Stimulated activated naive CD8-positive, alpha-beta T cell treated with anti-CD3 and anti-CD28 coated beads, Interleukin-15, amount 100 ng/mL, for 72 hours (primary cell): ENCODE measurements at regions not wholly inside any gene's neighbourhood (a gene's known extent, or its start where the extent isn't known, plus 50 kb on each side); places are given as distances from the start of the nearest gene placed in this dataset.

Experiments used
- ATAC-seq: fragments of 150-1000 bp; cut with Tn5 transposase; 2 replicates; pipeline ENCODE4 v1.10.0; 2021; ENCODE audit warnings: mild to moderate bottlenecking, moderate library complexity
- DNase-seq, 2 donors: peaks; one replicate each; pipeline ENCODE4 v3.0.0; 2021 to 2022
- H3K27ac Mint-ChIP-seq, 2 donors: one replicate each; pipeline ENCODE4 v1.8.0; 2022; ENCODE audit warnings: mild to moderate bottlenecking in 2 of 2, mixed read lengths in 2 of 2, moderate library complexity in 2 of 2
- H3K27me3 Mint-ChIP-seq: one replicate; pipeline ENCODE4 v1.8.0; 2022; ENCODE audit warnings: mixed read lengths
- H3K4me1 Mint-ChIP-seq: one replicate; pipeline ENCODE4 v1.8.0; 2022; ENCODE audit warnings: mild to moderate bottlenecking, mixed read lengths
- H3K4me3 Mint-ChIP-seq, 2 donors: one replicate each; pipeline ENCODE4 v1.8.0; 2022; ENCODE audit warnings: mild to moderate bottlenecking in 2 of 2, mixed read lengths in 2 of 2, moderate library complexity in 1 of 2
- H3K9me3 Mint-ChIP-seq, 2 donors: one replicate each; pipeline ENCODE4 v1.8.0; 2022; ENCODE audit warnings: mixed read lengths in 2 of 2

DNA sequence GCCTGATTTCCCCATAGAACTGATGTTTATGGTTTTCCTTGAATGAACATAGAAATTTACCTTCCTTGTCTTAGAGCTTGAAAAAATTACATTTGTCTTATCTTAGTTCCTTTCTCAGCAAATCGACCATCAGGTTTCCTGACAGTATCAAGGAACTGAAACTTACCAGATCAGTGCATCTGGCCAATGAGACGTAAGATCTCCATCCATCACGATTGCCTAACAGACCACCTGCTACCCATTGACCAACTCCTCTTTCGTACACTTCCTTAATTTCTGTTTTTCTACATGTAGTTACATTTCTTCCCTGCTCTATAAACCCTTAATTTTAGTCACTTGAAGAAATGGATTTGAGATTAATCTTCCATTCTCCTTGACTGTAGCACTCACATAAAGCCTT, 57.4 kb upstream of the TMPRSS15 start:
- Mint-ChIP-seq H3K27me3 (no peaks in the 10 kb centered on the region), H3K4me3 (no peak overlapping the region), H3K4me1 (no peaks in the 10 kb centered on the region), H3K27ac (no peak overlapping the region), H3K9me3 (peaks cover 10 to 21% of the 10 kb centered on the region in 2 donors)
- DNase-seq (no peak), ATAC-seq (no peak)

DNA sequence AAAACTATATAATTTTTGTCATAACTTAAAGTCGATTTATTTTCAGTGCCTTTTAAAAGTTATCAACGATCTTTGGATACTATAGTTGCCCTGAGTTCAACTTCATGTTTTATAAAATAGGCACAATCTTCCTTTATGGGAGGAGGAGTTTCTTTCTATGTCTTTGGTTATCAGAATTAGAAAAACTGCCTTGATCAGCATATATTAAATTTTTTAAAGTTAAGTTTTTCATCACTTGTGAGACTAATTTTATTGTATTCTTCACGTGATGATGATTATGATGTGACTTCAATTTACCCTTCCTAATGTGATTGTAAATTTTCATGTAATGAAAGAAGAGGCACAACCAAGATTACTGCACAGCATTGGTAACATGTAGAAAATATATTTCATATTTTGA, 58.2 kb upstream of the TMPRSS15 start:
- Mint-ChIP-seq H3K27me3 (no peaks in the 10 kb centered on the region), H3K4me3 (no peak overlapping the region), H3K27ac (no peak overlapping the region), H3K4me1 (no peaks in the 10 kb centered on the region), H3K9me3 (peaks cover 10 to 27% of the 10 kb centered on the region in 2 donors)
- ATAC-seq (no peak), DNase-seq (no peak)

DNA sequence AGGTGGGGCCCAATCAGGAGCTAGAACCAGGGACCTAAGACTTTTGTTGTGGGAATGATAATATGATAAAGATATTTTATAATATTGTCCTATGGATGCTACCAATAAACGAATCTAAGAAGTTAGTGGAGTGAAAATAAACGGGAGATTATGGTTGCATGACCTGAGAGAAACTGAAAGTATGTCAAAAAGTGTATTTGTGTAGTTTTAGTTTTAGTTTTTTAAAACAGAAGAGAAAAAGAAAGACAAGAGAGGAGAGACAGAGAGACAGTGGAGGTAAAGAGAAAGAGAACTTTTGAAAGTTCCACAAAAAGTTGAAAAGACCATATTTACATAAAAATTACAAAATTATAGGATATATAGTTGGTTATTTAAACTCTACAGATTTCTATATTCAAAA, 64.1 kb upstream of the TMPRSS15 start:
- Mint-ChIP-seq H3K27ac (no peak overlapping the region), H3K4me1 (no peaks in the 10 kb centered on the region), H3K4me3 (no peak overlapping the region), H3K27me3 (no peaks in the 10 kb centered on the region), H3K9me3 (peaks cover 14 to 26% of the 10 kb centered on the region in 2 donors)
- DNase-seq (no peak), ATAC-seq (no peak)

DNA sequence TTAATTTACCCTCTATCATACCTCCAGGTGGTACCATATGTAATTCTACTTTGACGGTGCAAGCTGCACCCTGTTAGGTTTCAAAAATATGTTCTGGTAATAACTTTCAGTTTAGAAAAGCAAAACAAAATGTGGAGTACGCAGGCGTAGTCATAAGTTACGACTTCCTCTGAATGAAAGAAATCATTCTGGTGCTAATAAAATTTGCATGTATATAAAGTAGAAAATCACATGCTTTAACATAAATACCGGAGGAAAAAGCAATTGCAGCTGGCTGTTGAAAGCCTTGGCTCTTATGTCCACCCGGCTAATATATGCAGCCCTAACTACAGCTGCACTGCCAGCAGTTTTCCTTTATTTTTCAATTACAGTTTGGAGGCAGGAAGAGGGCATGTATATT, 65.2 kb upstream of the TMPRSS15 start:
- Mint-ChIP-seq H3K4me1 (no peaks in the 10 kb centered on the region), H3K4me3 (no peak overlapping the region), H3K27me3 (no peaks in the 10 kb centered on the region), H3K27ac (no peak overlapping the region), H3K9me3 (peaks cover 9 to 15% of the 10 kb centered on the region in 2 donors)
- no peak for ATAC-seq
- DNase-seq = no peak

DNA sequence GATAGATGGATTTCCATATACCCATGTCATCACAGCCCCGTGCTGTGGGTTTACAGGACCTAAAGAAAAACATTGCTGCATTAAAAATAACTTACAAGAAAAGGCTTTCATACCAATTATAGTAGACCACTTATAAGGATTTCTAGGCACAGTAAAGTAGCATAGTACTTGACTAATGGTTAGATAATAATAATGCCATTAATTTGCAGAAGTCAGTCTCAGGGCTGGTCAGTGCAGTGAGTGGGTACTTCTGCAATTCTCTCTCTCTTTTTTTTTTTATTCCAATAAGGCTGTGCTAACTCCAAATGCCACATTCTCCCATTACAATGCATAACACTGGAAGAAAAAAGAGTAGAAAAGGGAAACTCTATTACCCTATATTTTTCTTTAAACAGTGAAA, 73.1 kb upstream of the TMPRSS15 start:
- no peak for ATAC-seq
- no peak overlapping the region for H3K4me3 Mint-ChIP-seq
- no peak overlapping the region for H3K27ac Mint-ChIP-seq

DNA sequence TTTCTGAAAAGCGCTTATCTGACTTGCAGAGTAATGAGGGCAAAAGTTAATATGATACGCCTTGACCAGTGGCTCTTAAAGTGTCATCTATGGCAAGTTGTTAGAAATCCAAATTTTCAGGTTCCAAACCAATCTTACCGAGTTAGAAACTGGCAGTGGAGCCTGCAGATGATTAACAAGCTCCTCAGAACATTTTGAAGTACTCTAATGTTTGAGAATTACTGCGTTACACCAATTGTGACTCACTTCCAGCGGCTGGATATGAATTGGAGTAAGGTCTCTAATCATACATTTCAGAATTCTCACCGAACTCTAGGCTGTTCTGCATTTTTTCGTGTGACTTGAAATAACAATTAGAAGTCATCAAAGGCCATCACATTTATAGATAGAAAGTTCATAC, 73.5 kb upstream of the TMPRSS15 start:
- Mint-ChIP-seq H3K27ac (no peak overlapping the region), H3K4me1 (no peaks in the 10 kb centered on the region), H3K4me3 (no peak overlapping the region), H3K27me3 (no peaks in the 10 kb centered on the region), H3K9me3 (peaks cover 0 to 13% of the 10 kb centered on the region in 2 donors)
- DNase-seq = no peak
- no peak for ATAC-seq

More for the DNA sequence above, 73.1 kb upstream of the TMPRSS15 start:
- Mint-ChIP-seq H3K9me3 (peaks cover 0 to 15% of the 10 kb centered on the region in 2 donors), H3K27me3 (no peaks in the 10 kb centered on the region), H3K4me1 (no peaks in the 10 kb centered on the region)
- no peak for DNase-seq

DNA sequence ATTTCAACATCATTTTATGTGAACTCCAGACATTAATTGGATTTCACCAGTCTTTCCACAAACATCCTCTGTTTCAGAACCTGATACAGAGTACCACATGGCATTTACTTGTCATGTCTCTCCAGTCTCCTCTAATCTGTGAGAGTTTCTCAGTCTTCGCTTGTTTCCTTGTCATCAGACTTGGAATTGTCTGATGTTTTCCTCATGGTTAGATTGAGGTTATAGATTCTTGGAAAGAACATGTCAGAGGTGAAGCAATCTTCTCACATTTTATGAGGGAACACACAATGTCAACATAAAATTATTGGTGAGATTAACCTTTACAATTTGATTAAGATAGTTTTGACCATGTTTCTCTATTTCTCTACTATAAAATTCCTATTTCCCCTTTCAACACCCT, 74.9 kb upstream of the TMPRSS15 start:
- Mint-ChIP-seq H3K4me3 (no peak overlapping the region), H3K27me3 (no peaks in the 10 kb centered on the region), H3K9me3 (peaks cover 0 to 13% of the 10 kb centered on the region in 2 donors), H3K27ac (peak overlapping the region in 1 of 2 donors; percentile 57), H3K4me1 (no peaks in the 10 kb centered on the region)
- DNase-seq = no peak
- ATAC-seq = no peak

DNA sequence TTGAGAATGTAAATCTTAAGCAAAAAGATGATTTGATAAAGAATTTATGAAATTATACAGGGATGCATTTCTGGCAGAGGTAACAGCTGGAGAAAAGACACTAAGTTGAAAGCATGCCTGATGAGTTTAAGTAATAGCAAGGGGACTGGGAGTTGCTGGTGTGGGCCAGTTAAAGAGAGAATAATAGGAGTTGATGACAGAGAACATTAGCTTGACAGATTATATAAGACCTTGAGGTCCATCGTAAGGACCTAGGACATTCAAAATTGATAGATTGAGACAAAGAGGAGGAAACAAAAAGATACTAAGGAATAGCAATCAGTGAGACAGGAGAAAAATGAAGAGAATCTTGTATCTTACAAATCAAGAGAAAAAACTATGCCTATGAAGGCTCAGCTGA, 84.7 kb upstream of the TMPRSS15 start:
- DNase-seq (no peak), ATAC-seq (no peak)
- H3K4me3 Mint-ChIP-seq = no peak overlapping the region
- no peaks in the 10 kb centered on the region for H3K4me1 Mint-ChIP-seq
- no peak overlapping the region for H3K27ac Mint-ChIP-seq
- H3K27me3 Mint-ChIP-seq = no peaks in the 10 kb centered on the region
- no peaks in the 10 kb centered on the region for H3K9me3 Mint-ChIP-seq

DNA sequence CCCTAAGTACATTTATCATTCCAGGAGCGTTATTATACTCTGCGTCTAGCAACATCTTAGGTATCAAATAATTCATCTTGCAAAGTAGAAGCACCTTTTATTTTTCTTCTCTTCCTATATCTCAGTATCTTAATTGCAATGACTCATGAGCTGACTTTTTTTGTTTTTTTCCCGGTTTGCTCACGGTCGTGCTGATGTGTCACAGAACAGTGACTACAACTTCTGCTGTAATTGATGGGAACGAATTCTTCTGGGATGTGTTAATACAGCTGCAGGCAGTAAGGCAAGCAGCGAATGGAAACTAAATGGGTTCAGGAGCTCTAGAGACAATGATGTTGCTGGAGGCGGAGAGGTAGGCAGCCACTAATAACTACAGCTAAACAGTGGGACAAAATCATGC, 89.8 kb upstream of the TMPRSS15 start:
- no peak overlapping the region for H3K27ac Mint-ChIP-seq
- no peaks in the 10 kb centered on the region for H3K27me3 Mint-ChIP-seq
- no peaks in the 10 kb centered on the region for H3K9me3 Mint-ChIP-seq
- DNase-seq (no peak), ATAC-seq (no peak)
- H3K4me1 Mint-ChIP-seq = no peaks in the 10 kb centered on the region
- H3K4me3 Mint-ChIP-seq = no peak overlapping the region

DNA sequence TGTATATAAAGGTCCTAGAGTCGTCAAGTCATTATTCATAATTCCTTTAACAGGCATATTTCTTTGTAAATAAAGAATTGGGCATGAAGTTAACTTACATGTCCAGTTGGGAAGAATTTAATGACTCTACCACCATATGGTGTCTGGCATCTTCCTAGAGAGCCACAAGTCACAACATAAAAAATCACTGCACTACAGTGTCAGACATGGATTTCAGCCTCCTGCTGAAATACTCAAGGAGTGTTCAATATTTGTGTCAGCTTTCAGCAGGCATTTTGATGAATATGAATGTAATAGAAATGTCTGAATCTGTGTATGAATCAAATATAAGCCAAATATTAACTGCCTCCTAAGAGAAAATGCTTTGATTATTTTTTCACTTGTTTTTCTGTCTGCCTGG, 91.9 kb upstream of the TMPRSS15 start:
- Mint-ChIP-seq H3K4me3 (no peak overlapping the region), H3K27me3 (no peaks in the 10 kb centered on the region), H3K4me1 (no peaks in the 10 kb centered on the region), H3K9me3 (no peaks in the 10 kb centered on the region), H3K27ac (no peak overlapping the region)
- DNase-seq = no peak
- no peak for ATAC-seq

DNA sequence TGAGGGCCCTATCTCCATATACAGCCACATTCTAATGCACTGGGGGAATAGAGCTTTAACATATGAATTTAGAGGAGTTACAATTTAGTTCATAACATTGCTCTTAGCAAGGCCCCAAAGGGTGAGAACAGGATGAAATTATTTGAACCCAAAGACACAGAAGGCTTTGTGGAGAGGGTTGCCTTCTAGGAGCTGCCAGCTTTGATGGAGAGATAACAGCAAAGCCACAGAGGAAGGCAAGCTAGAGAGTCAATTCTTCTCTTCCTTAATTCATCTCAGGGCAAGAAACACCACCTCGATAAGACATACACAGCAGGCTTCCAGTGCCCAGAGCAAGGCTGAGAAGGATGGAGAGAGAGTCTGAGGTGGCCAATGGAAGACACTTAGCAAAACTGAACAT, 94.8 kb upstream of the TMPRSS15 start:
- Mint-ChIP-seq H3K27ac (no peak overlapping the region), H3K4me3 (no peak overlapping the region), H3K4me1 (no peaks in the 10 kb centered on the region), H3K27me3 (no peaks in the 10 kb centered on the region), H3K9me3 (no peaks in the 10 kb centered on the region)
- no peak for ATAC-seq
- DNase-seq = no peak

DNA sequence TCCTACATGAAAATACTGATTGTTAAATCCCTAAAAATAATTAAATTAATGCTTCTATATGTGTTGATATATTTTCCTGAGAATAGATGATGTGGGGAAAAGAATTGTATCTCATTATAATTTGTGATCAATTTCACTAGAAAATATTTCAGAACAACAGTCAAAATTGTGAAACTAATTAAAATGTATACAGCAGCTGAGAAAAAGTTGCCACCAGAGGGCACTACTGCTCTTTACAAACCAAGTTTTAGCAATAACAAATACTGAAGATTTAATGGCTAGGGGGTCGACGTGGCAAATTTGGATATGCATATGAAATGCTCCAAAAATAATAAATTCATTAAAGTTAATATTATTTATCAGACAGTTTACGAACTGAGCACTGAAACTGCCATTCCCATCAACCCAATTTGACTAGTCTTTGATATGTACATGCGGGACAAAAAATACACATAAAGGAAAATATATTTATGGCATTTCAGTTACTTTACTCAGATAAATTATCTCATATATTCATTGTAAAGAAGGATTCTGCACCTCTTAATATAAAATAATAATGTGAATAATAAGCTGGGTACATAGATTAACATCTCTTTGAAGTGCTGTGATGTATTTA, 96.3 kb upstream of the TMPRSS15 start:
- ATAC-seq = no peak
- Mint-ChIP-seq H3K4me3 (no peak overlapping the region), H3K9me3 (no peaks in the 10 kb centered on the region), H3K4me1 (no peaks in the 10 kb centered on the region), H3K27ac (no peak overlapping the region), H3K27me3 (no peaks in the 10 kb centered on the region)
- DNase-seq = peak; percentile 11 to 20

DNA sequence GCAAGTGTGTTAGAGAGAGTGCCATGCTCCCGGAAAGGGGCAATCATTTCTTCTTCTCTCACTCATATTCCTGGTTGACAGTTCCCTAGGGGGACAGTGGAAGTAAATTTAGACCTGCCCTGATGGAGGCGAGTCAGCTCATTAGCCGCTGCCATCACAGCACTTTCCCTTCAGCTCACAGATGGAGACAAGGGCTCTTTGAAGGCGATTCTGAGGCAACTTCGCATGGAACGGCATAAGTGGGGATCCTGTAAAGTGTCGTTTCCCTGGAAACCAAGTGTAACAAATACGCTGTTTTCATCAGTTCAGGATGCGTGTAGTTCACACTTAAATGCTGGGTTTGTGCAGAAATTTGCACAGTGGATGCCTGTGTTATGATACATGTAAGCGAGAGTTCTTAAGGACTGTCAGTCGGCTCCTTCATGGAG, 114.5 kb upstream of the TMPRSS15 start:
- Mint-ChIP-seq H3K9me3 (no peaks in the 10 kb centered on the region), H3K4me3 (no peak overlapping the region), H3K27me3 (no peaks in the 10 kb centered on the region), H3K4me1 (no peaks in the 10 kb centered on the region), H3K27ac (no peak overlapping the region)
- ATAC-seq = no peak
- no peak for DNase-seq

DNA sequence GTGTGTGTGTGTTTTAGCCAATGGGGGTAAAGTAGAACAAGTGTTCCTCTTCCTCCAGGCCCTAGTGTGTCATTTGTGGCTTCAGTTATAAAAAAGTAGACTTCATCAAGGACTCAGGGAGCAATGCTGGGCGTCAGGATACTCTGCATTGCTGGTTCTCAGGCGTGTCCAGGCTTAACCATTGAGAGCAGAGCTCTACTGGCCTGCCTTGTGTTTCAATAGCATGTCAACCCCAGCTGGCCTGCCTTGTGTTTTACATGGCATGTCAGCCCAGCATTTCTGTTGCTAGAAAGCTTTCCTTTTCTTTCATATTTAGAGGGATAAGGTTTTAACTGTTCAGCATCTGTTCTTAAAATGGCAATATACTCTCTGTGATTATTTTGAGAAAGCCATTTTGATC, 117.6 kb upstream of the TMPRSS15 start:
- Mint-ChIP-seq H3K4me1 (no peaks in the 10 kb centered on the region), H3K4me3 (no peak overlapping the region), H3K9me3 (no peaks in the 10 kb centered on the region), H3K27ac (no peak overlapping the region), H3K27me3 (no peaks in the 10 kb centered on the region)
- no peak for ATAC-seq
- DNase-seq = no peak

DNA sequence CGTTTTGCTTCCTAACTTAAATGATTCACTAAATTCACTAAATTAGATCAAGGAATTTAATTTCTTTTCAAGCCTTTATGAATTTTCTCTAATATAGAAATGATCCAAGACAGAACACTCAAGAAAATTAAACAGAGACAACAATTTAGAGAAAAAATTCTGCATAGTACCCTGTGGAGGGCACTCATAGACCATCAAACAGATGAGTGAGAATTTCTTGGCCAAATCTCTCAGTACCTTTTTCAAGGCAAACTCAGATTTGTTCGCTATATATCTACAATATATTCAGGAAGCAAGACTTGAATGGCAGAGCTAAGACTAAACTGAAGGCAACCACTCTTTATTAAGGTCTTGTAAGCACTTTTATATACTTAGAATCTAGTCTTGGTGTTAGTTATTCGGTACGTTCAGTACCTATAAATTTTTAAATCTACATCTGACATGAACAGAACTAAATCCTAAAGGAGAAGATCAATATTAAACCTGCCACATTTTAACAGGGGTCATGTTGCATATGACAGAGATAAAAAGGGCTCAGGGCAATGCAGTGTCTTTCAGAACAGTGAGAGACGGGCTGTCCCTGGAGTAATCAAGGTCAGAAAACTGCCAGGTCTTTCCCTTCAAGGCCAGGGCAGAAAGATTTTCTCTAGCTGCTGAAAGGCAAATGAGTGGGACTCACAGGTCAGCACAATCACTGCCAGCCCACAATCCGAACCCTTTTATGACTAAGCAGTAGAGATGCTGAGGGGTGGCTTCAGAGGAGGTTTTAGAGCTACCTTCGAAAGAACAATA, 118.8 kb upstream of the TMPRSS15 start:
- H3K27me3 Mint-ChIP-seq = no peaks in the 10 kb centered on the region
- H3K27ac Mint-ChIP-seq = no peak overlapping the region
- no peaks in the 10 kb centered on the region for H3K4me1 Mint-ChIP-seq
- DNase-seq (no peak), ATAC-seq (no peak)
- H3K4me3 Mint-ChIP-seq = no peak overlapping the region
- no peaks in the 10 kb centered on the region for H3K9me3 Mint-ChIP-seq

DNA sequence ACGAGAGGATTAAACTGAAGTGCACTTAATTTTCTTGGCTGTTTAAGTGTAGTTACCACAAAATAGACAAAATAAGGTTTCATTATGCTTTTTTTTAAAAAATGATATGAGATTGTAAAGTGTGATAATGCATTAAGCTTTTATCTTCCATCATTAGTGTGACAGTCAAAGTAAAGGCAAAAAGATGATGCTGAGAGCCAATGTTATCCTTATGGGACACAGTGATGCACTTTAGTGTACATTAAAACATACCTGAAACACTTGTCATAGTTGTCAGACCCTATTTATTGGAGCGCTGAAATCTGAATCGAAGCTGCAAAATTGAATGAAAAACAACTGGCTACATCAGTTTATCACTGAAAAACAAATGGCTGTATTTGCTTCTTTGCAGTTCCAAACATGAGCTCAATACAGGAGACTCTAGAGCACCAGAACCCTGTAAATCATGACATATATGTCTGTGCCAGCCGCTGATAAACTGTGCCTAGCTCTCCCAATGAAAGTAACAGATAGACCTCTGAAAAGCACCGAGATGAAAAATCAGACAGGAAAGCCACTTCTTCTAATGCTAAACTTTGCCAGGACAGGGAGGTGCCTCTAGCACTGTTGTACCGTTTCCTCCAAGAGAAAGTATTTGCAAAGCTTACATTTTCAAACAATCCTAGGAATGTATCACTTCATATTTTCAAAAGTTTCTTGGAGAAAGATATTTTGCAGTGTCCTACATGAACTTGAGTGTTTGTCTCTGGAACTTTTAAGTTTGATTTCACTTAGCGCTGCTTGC, 120.7 kb upstream of the TMPRSS15 start:
- H3K4me3 Mint-ChIP-seq = no peak overlapping the region
- DNase-seq (no peak), ATAC-seq (no peak)
- no peaks in the 10 kb centered on the region for H3K9me3 Mint-ChIP-seq
- H3K27me3 Mint-ChIP-seq = no peaks in the 10 kb centered on the region
- no peaks in the 10 kb centered on the region for H3K4me1 Mint-ChIP-seq
- H3K27ac Mint-ChIP-seq = no peak overlapping the region
